Dermis blood vessel endothelial cell (primary cell): ENCODE measurements at regions not wholly inside any gene's neighbourhood (a gene's known extent, or its start where the extent isn't known, plus 50 kb on each side); places are given as distances from the start of the nearest gene placed in this dataset.
A peak's percentile ranks its signal among the peaks of the same experiment; 100 is the strongest.

ENCODE experiments used
- DNase-seq: peaks from one replicate; pipeline ENCODE4 v3.0.0; 2010

DNA sequence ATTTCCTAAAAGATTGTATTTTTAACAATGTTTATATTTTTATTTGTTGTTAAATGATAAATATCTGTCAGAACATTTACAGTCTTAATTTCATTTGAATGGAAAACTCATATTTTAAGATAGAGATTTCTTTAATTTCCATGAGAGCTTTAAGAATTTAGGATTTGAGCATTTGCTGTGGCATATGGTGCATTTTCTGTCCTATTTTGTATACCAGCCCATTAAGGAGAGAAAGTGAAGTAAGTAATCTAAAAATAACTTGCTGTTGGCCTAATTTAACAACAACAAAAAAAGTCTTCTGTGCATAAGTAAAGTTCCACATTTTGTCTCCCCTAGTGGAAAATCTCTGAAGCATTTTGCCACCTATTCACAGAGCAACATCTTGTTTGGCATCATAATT, 190.9 kb upstream of the PPP1R3A start:
- DNase-seq, result no peak

GRCh38 chr7:114109304-114109703, 190.5 kb upstream of the PPP1R3A start:
- no peak for DNase-seq

- DNase-seq, result no peak
Observed at GRCh38 chr7:114108510-114108909, 189.7 kb upstream of the PPP1R3A start.

DNA sequence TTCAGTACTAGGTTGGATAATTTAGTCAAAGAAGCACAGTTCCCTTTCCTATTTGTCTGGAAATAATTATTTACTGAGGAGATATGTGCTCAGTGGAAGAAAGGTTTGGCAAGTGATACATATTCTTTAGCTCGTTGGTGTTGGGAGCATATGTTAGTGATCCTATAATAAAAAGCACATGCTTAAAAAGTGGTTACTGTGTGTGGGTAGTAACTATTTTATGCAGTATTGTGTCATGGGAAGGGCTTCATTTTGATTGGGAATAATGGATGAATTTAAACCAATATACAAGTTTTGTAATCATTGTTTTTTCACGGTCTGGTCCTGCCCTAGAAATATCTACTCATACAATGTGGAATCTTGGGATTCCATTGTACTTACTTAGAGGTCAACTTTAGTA, 188.7 kb upstream of the PPP1R3A start:
- DNase-seq, result no peak

DNA sequence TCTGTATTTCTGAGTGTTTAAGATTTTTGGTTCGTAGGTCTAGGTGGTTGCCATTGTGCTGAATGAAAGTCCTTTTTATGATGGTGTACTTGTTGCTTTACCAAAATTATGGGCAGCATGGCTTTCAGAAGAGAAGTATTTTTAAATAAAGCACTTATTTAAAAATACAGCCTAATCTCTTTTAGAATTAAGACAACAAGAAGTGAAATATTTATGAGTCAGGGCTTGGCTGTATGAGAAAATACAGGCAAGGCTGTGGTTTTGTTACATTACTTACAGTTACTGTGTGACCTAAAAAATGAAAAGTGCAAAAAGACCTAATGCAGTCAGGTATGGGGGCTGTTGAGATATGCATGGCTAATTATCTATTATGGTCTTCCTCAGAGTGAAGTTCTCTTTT, 185.2 kb upstream of the PPP1R3A start:
- DNase-seq, result no peak

- DNase-seq, result no peak
Observed at GRCh38 chr7:114102996-114103395, 184.2 kb upstream of the PPP1R3A start.

DNA sequence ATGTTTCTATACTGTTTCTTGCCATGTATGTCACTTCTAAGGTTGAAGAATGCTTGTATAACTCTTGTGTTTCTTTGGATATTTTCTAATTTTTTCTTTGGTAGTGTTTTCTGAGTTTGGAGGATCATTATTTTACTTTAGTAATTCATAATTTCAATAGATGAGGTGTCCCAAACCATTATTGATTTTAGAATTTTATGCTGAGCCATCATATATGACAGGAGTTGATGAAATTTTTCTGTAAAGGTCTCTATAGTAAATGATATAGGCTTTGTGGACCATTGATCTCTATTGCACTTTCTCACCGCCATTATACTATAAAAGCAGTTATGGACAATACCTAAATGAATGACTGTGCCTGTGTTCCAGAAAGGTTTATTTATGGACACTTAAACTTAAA, 183.3 kb upstream of the PPP1R3A start:
- no peak for DNase-seq

DNA sequence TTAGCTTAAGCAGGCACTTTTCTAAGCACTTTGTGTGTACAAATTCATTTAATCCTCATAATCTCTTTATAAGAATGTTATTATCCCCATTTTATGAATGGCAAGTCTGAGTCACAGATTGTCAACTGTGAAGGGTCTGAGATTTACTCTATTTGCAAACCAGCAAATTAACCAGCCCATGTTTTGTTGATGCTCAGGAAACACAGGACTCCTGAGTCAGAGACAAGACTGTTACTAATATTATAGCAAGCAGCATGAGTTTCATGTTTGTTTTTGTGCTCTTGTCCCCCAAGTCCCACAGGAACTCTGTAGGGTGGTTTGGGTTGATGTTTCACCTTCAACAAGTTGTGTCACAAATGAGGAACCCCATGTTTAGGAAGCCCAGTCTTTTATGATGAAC, 182.0 kb upstream of the PPP1R3A start:
- DNase-seq, result no peak

- no peak for DNase-seq
Observed at GRCh38 chr7:114099337-114099736, 180.5 kb upstream of the PPP1R3A start.

GRCh38 chr7:114095885-114096284, 177.1 kb upstream of the PPP1R3A start:
- DNase-seq, result no peak

DNA sequence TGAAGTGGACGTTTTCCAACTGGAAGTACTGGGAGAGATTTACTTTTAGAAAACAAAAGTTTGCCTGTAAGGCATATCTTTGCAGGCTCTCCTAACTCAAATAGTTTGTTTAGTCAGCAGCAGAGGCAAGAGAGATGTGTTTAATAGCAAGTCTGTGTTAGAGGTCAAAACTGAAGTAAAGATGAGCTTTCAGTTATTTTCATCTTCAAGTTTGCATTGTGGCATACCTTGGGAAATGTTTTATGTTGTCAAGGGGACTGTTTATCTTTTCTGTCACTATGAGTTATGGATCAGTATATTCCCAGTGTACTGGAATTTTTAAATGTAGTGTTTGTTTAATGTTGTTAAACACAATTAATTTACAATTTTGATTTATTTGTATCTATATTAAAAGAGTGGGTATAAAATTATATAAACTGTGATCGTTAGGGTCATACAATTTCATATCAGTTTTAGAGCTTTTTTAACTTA, 169.7 kb upstream of the PPP1R3A start:
- no peak for DNase-seq

- DNase-seq, result peak; percentile 15
Observed at GRCh38 chr7:114087653-114088469, 169.1 kb upstream of the PPP1R3A start.

GRCh38 chr7:114086914-114087652, 168.3 kb upstream of the PPP1R3A start:
- DNase-seq, result peak; percentile 42

DNA sequence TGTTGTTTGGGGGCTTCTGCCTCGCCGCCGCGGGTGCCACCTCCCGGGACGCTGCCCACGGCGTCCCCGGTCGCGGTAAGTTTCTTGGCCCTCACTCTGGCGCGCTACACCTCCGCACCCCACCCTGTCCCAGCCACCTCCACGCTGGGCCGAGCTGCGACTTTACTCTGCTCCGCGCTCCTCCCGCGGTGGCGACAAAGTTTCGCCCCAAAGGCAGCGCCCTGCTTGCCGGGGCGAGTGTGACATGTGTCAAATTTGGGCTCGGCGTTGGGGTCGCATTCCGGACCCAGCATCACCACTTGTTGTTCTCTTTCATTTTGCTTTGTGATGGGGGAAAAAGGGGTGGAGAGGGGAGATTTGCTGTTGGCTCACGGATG, 167.7 kb upstream of the PPP1R3A start:
- peak; percentile 21 for DNase-seq

- peak; percentile 75 for DNase-seq
Observed at GRCh38 chr7:114085592-114086501, 167.0 kb upstream of the PPP1R3A start.

- DNase-seq, result no peak
Observed at GRCh38 chr7:114085313-114085591, 166.4 kb upstream of the PPP1R3A start.

- DNase-seq, result peak; percentile 44
Observed at GRCh38 chr7:114084472-114085312, 165.9 kb upstream of the PPP1R3A start.

- DNase-seq, result no peak
Observed at GRCh38 chr7:114084002-114084471, 165.2 kb upstream of the PPP1R3A start.

- DNase-seq, result peak; percentile 3
Observed at GRCh38 chr7:114083166-114084001, 164.6 kb upstream of the PPP1R3A start.

DNA sequence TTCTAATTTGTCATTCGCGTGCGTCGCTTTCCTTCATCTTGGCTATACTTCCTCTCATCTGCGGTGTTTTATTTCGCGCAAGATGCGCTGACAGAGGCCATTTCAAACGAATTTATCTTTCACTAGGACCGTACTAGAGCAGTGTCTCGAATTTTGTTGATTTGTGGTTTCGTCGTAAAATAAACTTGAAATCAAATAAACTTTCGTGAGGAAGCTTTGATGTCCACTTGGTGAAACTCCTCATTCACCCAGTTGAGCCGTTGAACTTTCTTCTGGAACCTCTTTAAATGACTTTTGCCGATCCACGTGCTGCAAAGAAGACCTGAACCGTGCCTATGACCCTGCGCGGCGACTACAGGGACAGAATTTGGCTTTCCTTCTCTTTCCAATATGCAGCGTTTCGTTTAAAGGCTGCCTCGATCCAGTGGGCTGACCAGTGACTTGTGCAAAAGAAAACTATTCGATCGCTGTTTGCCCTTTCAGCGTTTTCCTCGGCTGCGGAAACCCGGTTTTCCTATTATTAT, 163.9 kb upstream of the PPP1R3A start:
- DNase-seq, result peak; percentile 37
